ENCODE measurements at regions not wholly inside any gene's neighbourhood (a gene's known extent, or its start where the extent isn't known, plus 50 kb on each side); places are given as distances from the start of the nearest gene placed in this dataset.

GRCh38 chr4:1474126-1475090, 68.2 kb upstream of the NKX1-1 start:
- FAIRE-seq, result no peak

DNA sequence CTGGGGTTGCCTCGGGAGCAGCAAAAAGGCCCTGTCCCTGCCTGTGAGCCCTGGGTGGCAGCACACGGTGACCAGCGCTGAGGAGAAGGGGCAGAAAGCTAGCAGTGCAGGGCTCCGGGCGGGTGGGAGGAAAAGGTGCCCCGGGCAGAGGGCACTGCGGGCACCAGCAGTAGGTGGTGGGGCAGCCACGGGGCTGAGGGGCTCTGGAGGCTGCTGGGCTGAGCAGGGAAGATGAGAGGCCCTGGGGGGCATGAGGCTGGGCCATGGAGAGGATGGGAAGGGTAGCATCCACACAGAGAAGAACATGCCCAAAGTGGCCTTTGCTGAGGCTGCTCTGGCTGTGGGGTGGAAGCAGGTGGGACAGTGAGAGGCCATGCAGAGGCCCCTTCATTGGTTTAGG, 67.5 kb upstream of the NKX1-1 start:
- FAIRE-seq, result no peak

GRCh38 chr4:1472911-1473518, 66.8 kb upstream of the NKX1-1 start:
- FAIRE-seq, result no peak

DNA sequence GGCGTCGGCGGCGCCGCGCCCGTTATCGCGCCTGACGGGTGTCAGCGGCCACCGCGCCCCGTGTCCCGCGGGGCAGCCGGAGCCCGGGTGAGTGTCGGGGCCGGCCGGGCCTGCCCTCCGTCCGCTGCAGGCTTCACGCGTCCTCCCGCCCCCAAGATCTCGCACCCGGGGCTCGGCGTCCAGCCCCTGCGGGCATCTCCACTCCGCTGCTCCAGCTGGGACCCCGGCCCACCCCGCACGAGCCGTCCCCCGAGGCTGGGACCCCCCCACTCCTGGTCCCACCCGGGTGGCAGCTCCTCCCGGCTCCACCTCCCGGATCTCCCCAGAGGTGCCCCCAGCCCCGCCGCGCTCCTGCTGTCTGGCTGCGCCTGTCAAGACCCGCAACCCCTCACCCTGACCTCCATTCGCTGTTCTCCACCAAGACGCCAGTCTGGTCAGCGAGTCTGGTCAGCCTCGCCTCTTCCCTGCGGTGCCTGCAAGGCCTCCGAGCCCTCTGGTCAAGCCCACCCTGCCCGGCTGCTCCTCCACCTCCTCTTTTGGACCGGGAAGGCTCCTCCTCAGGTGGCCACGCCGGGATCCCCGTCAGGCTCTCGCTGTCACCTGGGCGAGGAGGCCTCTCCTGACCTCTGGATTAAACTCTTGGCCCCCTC, 66.0 kb upstream of the NKX1-1 start:
- FAIRE-seq, result no peak

DNA sequence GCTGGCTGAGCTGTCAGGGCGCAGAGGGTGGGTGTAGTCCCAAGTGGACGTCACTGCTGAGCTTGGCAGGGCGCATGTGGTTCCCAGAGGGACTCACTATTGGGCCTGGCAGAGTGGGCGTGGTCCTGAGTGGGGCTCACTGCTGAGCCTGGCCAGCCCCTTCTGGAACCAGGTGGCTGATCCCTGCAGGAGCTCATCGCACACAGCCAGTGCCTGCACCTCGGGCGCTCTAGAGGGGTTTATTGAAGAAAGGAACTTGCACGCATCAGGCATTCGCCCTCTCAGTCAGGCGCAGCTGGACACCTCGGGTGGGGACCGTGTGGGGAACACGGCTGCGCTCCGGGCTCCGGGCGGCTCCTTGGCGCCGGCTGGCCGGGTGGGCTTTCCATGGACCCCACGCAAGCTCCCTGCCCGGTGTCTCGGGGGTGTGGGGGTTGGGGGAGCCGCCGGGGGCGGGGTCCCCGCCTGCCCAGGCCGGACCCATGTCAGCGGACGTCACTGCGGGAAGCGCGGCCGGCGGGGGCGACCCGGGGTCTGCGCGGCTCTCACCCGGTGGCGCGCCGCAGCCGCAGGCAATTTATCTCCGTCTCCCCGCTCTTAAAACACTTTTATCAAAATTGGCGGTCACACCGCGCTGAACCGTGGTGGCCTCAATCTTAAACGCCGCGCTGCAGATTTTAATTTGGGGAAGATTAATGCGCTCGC, 65.4 kb upstream of the NKX1-1 start:
- no peak for FAIRE-seq

DNA sequence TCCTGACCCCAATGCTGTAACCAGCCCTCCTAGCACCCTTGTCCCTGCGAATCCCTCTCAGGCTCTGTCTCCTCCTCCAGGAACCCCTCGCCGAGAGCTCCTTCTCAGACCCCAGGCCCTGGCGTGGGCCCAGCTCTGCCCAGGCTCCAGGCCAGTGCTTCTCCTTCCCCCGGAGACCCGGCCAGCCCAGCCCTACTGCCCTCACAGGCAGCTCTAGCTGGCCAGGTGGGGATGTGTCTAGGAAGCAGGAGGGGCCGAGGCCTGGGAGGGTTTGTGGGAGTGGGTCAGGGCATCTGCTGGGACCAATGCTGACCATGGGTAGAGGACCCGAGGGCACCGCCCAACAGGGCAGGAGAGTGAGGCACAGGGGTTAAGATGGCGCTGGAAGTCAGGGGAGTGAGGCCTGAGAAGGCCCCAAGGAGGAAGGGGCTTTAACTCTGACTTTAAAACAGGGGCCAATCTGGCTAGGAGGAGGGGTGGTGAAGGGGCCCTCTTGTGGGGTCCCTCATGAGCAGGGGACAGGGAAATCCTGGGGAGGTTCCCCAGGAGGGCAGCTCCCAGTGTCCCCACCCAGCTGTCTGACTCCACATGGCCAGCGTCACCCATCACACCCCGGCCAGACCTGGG, 64.7 kb upstream of the NKX1-1 start:
- no peak for FAIRE-seq

- FAIRE-seq, result no peak
Measured at GRCh38 chr4:1470393-1470670, 64.1 kb upstream of the NKX1-1 start.

DNA sequence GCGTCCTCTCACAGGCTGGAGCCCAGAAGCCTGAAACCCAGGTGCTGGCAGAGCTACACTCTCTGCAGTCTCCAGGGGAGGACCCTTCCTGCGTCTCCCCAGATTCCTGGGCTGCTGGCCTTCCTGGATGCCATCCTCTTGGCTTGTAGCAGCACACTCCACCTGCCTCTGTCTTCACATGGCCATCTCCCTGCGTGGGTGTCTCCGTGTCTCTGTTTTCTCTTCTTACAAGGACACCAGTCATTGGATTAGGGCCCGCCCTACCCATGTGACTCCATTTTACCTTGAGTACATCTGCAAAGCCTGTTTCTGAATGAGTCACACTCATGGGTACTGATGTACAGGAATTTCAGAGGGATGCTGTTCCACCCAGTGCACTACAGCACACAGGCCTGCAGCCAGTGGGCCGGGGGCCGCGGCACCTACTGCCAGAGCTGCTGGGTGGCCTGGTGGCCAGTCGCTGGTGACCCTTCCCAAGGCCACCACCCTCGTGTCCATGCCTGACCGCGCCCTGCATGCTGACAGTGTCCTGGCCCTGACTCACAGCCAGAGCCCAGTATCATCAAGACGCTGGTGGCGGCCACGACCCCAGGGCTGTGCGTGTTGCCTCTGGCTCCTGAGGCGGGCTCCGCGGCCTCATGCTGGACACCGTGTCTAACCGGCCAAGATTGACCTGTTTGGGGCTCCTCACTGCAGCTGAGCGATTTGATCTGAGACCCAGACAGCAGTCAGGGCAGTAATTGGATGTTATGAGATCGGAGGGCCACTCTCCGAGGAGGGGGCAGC, 63.6 kb upstream of the NKX1-1 start:
- no peak for FAIRE-seq

GRCh38 chr4:1469043-1469442, 62.8 kb upstream of the NKX1-1 start:
- FAIRE-seq, result no peak

DNA sequence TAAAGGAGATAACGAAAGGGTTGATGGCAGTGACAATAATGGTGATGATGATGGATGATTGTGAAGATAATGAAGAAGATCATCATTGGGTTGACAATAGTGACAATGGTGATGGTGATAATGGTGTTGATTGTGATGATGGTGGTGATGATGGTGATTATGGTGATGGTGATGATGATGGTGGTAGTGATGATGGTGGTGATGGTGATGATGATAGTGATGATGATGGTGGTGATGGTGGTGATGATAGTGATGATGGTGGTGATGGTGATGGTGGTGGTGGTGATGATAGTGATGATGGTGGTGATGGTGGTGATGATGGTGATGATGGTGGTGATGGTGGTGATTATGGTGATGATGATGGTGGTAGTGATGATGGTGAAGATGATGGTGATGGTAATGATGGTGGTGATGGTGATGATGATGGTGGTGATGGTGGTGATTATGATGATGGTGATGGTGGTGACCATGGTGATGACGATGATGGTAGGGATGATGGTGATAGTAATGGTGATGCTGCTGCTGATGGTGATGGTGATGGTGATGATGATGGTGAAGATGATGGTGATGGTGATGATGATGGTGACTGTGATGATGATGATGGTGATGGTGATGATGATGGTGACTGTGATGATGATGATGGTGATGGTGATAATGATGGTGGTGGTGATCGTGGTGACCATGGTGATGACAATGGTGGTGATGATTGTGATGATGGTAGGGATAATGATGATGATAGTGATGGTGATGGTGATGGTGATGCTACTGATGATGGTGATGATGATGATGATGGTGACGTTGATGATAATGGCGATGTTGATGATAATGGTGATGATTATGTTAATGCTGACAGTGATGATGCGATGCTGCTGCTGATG, 61.6 kb upstream of the NKX1-1 start:
- no peak for FAIRE-seq

DNA sequence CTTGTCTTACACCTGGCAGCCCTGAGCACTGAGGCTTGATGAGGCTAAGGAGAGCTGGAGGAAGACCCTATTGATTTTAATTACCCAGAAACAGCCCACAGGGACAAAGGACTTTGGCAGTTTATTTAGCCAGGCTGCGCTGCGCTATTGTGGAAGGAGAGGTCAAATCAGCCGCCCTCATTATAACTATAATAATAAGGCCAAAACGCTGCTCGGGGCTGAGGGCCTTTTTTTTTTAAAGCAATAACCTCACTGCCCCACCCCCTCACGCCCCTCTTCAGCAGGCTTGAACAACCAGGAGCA, 60.6 kb upstream of the NKX1-1 start:
- FAIRE-seq, result no peak

- no peak for FAIRE-seq
Measured at GRCh38 chr4:1466034-1466862, 60.0 kb upstream of the NKX1-1 start.

GRCh38 chr4:1465173-1466033, 59.2 kb upstream of the NKX1-1 start:
- FAIRE-seq, result no peak

DNA sequence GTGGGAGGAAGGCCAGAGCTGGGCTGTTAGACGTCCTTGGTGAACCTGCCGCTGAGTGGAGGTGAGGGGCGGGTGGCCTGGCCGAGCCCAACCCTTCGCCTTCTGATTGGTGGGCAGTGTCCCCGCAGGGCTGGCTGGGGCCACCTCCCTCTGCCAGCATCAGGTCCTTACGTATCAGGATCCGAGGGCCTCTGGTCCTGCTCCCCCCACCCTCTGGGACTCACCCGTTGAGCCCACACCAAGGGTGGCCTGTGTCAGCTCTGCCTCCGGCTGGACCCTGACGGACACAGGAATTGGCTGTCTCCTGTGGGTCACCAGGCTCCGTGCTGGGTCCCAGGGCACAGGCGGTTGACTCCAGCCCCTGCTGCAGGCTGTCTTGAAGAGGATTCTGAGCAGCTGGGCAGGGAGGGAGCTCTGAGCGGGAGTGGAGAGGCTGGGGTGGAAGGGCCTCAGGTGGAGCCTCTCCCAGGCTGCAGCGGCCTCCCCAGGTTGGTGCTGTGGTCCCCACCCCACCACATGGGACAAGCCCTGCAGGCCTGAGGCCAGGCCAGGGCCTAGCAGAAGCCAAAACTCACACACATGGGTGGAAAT, 58.4 kb upstream of the NKX1-1 start:
- FAIRE-seq, result no peak

DNA sequence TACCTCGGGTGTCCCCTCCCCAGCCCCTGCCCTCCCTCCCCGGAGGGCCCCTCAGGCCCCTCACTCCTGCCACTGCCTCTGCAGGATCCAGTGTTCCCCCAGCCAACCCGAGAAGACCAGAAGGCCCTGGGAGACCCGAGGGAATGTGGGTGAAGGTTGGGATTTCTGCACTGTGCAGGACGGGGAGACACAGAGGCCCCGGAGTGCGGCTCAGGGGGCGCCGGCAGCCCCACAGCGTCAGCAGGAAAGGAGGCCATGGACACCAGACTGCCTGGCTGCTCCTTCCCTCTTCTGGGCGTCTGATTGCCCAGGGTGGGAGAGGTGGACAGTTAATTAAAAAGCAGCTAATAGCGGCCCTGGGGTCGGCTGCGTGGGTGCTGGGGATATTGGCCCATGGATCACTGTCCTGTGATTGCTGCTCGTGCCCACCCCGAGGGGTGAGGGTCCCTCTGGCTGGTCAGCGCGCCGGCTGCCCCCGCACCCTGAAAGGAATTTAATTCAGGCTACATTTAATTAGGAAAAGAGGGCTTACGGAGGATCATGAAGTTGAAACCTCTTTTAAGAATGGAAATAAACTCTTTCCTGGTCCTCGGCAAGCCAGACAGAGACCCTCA, 57.8 kb upstream of the NKX1-1 start:
- no peak for FAIRE-seq

DNA sequence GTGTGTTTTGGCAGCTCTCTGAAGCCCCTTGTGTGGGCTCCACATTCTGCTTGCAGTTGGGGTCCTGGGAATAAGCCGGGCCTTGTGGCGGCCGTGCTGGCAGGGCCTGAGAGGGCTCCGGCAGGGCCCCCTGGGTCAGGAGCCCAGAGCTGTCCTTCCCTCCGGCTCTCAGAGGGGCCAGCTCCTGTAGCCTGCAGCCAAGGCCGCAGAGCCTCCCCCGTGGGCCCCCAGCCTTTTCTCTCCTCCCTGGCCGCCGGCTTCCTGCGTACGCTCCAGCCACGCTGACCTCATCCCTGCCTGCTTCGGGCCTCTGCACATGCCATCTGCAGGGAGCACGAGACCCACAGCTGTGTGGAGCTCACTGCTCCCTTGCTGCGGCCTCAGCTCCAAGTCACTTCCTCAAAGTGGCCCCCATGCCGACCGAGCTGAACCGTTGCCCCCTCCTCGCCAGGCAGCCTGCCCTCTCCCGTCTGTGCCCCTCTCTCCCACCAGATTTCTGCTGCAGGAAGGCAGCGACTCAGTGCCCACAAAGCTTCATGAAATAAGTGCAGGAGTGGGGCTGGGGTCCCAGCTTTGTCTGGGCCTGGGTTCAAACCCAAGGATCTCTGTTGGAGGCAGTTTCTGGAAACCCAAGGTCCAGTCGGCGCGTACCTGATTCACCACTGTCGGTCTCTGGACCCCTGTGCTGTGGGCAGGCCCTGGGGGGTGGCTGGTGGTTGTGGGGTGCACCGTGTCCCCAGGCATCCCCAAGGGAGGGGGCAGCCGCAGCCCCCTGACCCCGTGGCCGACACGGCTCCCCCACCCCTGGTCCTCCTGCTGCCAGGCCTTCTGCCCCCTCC, 57.1 kb upstream of the NKX1-1 start:
- no peak for FAIRE-seq

DNA sequence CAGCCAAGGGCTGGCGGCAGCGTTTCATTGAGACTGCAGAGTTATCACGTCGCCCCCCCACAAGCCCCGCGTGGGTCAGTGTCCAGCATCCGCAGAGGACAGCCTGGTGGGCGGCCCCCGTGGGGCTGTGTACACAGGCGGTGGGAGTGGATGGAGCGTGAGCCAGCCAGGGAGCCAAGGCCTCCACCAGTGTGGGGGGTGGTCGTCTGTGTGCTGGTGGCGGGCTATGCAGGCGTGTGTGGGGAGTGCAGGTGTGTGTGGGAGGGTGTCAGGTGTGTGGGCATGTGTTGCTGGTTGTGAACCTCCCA, 56.5 kb upstream of the NKX1-1 start:
- no peak for FAIRE-seq
